HG03097 (cell line): ENCODE measurements at regions not wholly inside any gene's neighbourhood (a gene's known extent, or its start where the extent isn't known, plus 50 kb on each side); places are given as distances from the start of the nearest gene placed in this dataset.
A peak's percentile ranks its signal among the peaks of the same experiment; 100 is the strongest.
"Not testable (repeated sequence)": the region's sequence is repeated elsewhere in the genome, so short reads cannot be mapped to it uniquely, and the experiment has no call there.

Source experiments
- ATAC-seq: cut with Tn5 transposase; IDR thresholded peaks from one replicate; pipeline ENCODE4 v1.9.1; 2021; ENCODE audit not compliant: unreplicated experiment, low FRiP score

- no peak for ATAC-seq
These were observed 221.8 kb upstream of the GYPA start for GRCh38 chr4:144362366-144362765.

- ATAC-seq: no peak
These were observed 223.4 kb upstream of the GYPA start for GRCh38 chr4:144363890-144364289.

- ATAC-seq: no peak
These were observed 225.9 kb upstream of the GYPA start for GRCh38 chr4:144366425-144366824.

- ATAC-seq: no peak
These were observed 231.0 kb upstream of the GYPA start for GRCh38 chr4:144371485-144371884.

- ATAC-seq: no peak
These were observed 233.5 kb upstream of the GYPA start for GRCh38 chr4:144374065-144374464.

- no peak for ATAC-seq
These were observed 236.3 kb upstream of the GYPA start for GRCh38 chr4:144376866-144377265.

- ATAC-seq: no peak
These were observed 243.9 kb upstream of the GYPA start for GRCh38 chr4:144384408-144384807.

- ATAC-seq: peak; percentile 56
These were observed 246.0 kb upstream of the HHIP start for GRCh38 chr4:144399927-144400326.

GRCh38 chr4:144402176-144402575 is 243.8 kb upstream of the HHIP start:
- ATAC-seq: no peak

GRCh38 chr4:144402999-144403398 is 243.0 kb upstream of the HHIP start:
- no peak for ATAC-seq

GRCh38 chr4:144403893-144404292 is 242.1 kb upstream of the HHIP start:
- no peak for ATAC-seq

GRCh38 chr4:144409525-144409924 is 236.4 kb upstream of the HHIP start:
- no peak for ATAC-seq

GRCh38 chr4:144410230-144410783 is 235.6 kb upstream of the HHIP start:
- ATAC-seq: no peak

- no peak for ATAC-seq
These were observed 234.8 kb upstream of the HHIP start for GRCh38 chr4:144411119-144411518.

GRCh38 chr4:144411700-144412099 is 234.3 kb upstream of the HHIP start:
- ATAC-seq: no peak

GRCh38 chr4:144421056-144421455 is 224.9 kb upstream of the HHIP start:
- no peak for ATAC-seq

- ATAC-seq: no peak
These were observed 224.0 kb upstream of the HHIP start for GRCh38 chr4:144421839-144422565.

GRCh38 chr4:144423930-144424329 is 222.0 kb upstream of the HHIP start:
- ATAC-seq: no peak

GRCh38 chr4:144426023-144426422 is 219.9 kb upstream of the HHIP start:
- not testable (repeated sequence) for ATAC-seq

GRCh38 chr4:144442713-144443112 is 203.2 kb upstream of the HHIP start:
- ATAC-seq: no peak

- no peak for ATAC-seq
These were observed 196.3 kb upstream of the HHIP start for GRCh38 chr4:144449611-144450010.

- no peak for ATAC-seq
These were observed 195.4 kb upstream of the HHIP start for GRCh38 chr4:144450526-144450925.
